Epithelial cell of proximal tubule (primary cell): ENCODE measurements at regions not wholly inside any gene's neighbourhood (a gene's known extent, or its start where the extent isn't known, plus 50 kb on each side); places are given as distances from the start of the nearest gene placed in this dataset.

Experiments used
- DNase-seq: peaks from one replicate; pipeline ENCODE4 v3.0.0-alpha.2; 2011; ENCODE audit warnings: low read depth
- H3K4me3 ChIP-seq: 2 replicates; pipeline ENCODE4 v1.5.1; 2011; ENCODE audit warnings: low read depth, mild to moderate bottlenecking, low read length
- CTCF ChIP-seq: conservative IDR thresholded peaks from 2 replicates; pipeline ENCODE4 v1.5.1; 2012; ENCODE audit warnings: low read depth, mild to moderate bottlenecking, low read length

- TF ChIP-seq CTCF: no peak
- H3K4me3 ChIP-seq: no peak overlapping the region
- no peak for DNase-seq
These were observed 244.4 kb downstream of the CHRM3 start for GRCh38 chr1:239630767-239631166.

GRCh38 chr1:239633432-239633831 is 247.1 kb downstream of the CHRM3 start:
- H3K4me3 ChIP-seq: no peak overlapping the region
- no peak for TF ChIP-seq CTCF
- no peak for DNase-seq

- no peak for TF ChIP-seq CTCF
- no peak for DNase-seq
These were observed 248.9 kb downstream of the CHRM3 start for GRCh38 chr1:239635276-239635675.

GRCh38 chr1:239636347-239636746 is 250.0 kb downstream of the CHRM3 start:
- no peak overlapping the region for H3K4me3 ChIP-seq
- TF ChIP-seq CTCF: no peak
- no peak for DNase-seq

More at GRCh38 chr1:239635276-239635675, 248.9 kb downstream of the CHRM3 start:
- no peak overlapping the region for H3K4me3 ChIP-seq

DNA sequence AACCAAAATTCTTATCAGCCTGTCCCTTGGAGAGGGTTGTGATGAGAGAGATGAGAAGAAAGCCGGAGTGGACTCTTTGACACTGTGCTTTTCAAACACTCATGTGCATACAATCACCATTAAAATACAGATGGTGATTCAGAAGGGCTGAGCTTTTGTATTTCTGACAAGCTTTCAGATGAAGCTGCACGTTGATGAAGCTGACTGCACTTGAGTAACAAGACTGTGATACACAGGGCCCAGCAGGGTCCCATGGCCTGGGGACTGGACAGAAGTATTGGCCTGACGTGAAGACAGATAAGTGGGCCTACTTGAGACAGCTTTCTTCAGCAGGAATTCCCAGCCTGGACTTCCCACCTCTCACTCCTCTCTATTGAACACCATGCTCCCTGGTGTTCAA is 258.2 kb downstream of the CHRM3 start:
- no peak for TF ChIP-seq CTCF
- no peak overlapping the region for H3K4me3 ChIP-seq
- no peak for DNase-seq

GRCh38 chr1:239647045-239647444 is 260.7 kb downstream of the CHRM3 start:
- no peak for TF ChIP-seq CTCF
- no peak for DNase-seq
- H3K4me3 ChIP-seq: no peak overlapping the region

DNA sequence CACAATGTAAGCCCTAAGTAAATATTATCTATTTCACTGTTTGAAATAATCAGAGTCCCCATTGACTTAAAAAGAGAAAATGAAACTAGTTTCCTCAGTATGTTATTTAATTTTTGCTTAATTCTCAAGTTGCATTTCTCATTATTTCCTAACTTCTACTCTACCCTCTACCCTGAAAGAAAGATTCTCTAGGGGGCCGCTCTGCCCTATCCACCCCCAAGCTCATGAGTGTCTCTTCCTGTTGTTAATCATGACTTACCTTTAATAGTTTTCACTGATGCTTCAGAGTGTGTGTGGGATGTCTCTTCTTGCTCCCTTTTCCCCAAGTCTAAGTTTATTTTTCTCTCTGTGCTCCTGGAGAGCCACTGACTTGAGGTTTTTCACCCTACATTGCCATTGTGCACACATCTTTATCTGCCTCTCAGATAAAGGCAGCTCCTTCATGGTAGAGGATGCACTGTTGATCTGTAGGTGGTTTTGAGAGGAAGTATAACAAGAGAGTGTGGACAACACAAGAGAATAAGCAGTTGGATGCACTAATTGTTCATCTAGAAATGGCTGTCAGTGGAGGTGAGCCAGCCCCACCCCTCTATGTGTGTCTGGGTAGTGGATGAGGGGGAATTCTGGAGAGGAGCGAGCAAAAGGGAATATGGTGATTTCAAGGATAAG is 261.7 kb downstream of the CHRM3 start:
- no peak for DNase-seq
- no peak for TF ChIP-seq CTCF
- H3K4me3 ChIP-seq: no peak overlapping the region
